ENCODE measurements at regions not wholly inside any gene's neighbourhood (a gene's known extent, or its start where the extent isn't known, plus 50 kb on each side); places are given as distances from the start of the nearest gene placed in this dataset.

DNA sequence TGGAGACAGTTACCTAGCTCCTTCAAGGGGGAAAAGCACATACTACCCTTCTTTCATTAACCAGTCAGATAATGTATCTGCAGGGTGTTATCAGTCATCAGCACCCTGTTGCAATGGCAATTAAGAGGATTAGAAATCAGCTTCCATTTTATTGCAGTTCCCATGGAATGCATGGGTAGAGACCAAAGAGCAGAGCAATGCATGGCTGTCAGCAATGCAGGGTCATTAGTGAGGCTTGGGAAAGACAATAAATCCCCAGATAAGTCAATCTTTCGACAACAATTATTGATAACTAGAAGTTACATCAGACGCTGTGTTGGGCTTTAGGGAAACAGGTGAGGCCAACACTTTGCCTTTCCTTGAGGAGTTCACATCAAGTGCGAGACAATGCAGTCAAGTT, 150.9 kb downstream of the MAFB start:
- DNase-seq, result no peak

DNA sequence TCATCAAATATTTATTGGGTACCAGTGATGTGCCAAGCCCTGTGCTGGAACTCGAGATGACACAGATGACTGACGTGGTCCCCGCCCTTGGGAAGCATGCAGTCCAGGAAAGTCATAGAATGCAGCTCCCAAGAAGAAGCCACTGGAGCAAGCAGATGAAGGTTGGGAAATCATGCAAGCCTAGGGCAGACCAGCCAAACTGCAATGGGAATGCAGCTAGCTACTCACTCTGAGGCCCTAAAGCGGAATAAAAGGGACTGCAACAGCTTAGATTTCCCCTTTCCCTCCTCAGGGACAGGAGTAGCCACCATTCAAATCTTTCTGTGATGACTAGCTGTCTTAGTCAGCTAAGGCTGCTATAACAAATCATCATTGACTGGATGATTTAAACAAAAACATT, 152.2 kb downstream of the MAFB start:
- no peak for DNase-seq

DNA sequence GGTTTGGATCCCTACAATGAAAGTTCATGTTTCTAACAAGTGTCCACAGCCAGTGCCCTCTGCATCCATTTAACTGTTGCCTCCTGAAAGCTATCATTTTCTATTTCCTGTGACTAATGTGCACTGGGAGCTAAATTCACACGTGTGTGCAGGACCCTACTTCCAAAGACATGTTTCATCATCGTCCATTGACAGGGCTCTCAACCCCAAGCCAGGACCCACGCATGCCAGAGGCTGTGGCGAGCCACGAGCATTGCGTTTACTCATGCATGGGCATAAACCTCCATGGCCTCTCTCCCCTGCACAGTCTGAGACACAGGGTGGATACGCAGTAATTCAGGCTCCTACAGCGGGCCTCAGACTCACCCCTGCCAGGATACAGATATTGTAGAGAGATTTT, 153.2 kb downstream of the MAFB start:
- no peak for DNase-seq

DNA sequence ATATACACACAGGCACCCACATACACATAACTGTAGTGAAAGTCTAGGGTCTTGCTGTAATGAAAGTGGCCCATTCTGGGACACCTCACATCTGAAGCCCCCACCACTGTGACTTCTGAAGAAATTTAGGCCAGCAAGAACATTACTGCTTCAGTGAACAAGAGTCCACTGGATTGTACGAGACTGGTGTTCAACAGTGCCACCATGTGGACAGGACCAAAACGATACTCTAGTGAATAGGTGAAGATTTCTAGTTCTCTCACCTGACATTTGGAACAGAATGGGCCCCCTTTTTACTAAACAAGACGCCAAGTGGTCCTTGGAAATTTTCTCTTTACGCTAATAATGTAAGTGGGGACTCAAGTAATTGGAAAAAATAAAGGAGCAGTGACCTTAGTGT, 156.9 kb downstream of the MAFB start:
- peak; percentile 42 for DNase-seq

DNA sequence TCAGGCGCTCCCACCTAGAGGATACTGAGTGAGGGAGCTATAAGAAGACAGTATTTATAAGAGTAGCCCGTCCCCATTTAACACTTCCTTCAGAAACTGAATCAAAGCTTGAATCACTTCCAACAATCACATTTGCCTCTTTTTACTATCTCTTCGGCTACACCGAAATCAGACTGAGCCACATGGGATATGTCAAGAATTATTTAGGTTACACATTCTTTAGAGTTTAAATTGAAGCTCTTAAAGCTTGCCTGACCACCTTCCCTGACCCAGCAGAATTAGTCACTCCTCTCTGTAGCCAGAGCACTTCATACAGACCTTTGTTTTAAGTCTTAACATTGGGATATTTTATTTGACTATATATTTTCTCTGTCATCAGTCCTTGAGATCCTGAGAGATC, 163.7 kb downstream of the MAFB start:
- no peak for DNase-seq

DNA sequence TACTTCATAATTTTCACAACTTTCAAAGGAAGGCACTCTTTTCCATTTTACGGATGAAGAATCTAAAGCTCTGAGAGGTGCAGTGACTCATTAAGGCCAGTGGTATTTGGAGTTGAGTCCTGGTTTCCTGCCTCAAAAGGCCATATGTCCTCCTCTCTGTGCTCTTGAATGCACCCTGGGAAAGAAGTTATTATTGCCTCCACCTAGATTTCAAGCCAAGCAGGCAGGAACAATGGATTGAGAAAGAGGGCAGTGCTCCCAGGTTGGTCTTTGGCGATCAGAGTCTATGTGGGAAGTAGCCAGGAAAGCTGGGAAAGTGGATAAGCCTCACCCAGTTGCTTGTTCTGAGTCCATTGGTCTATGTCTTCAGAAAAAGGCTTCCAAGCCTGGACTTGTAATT, 165.0 kb downstream of the MAFB start:
- DNase-seq, result no peak

DNA sequence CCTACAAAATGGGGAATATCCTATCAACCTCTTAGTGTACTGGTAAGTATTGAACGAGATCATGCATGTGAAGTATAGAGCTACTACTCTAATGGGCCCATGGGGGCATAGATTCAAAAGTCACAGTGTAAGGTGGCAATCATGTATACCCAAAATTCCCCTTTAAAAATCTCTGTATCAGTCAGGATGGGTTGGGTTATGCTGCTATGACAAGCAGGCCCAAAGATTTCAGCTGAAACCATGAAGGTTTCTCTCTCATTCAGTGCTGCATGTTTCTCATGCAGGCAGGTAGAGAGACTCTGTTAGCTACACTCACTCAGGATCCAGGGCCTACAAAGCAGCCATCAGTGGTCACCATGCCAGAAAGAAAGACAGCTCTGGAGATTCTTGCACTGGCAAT, 166.6 kb downstream of the MAFB start:
- no peak for DNase-seq

DNA sequence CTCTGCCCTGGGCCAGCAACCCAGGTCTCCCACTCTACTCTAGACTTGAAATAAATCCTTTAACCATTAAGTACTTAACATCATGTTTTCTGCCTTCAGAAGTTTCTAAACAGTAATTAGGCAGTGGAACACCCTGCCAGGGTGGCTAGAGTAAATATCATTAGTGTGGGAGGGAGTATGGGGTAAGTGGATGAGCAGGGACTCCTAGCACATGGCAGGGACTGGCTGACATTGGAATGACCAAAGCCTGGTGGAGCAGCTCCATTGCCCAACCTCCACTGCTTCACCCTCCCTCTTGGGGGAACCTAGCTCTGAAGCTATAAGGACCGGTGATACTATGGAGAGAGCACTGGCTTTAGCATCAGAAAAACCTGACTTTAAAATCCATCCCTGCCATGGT, 167.1 kb downstream of the MAFB start:
- DNase-seq, result peak; percentile 19

DNA sequence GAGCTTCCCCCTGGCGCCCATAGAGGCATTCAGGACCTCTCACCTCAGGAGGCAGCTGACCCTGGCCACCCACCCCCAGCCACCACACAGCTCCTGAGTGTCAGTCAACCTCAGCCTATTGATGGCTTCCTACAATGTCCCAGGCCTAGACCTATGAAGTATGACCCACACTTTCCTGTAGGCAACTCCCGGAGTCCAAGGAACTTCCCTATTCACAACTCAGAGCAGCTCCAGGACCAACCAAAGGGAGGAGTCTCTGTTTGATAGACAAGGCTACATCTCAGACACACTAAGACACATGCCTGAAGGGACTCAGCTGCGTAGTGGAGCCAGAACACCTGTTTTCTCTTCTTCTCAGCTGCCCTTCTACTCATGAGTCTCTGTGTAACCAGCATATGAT, 169.1 kb downstream of the MAFB start:
- peak; percentile 63 for DNase-seq

DNA sequence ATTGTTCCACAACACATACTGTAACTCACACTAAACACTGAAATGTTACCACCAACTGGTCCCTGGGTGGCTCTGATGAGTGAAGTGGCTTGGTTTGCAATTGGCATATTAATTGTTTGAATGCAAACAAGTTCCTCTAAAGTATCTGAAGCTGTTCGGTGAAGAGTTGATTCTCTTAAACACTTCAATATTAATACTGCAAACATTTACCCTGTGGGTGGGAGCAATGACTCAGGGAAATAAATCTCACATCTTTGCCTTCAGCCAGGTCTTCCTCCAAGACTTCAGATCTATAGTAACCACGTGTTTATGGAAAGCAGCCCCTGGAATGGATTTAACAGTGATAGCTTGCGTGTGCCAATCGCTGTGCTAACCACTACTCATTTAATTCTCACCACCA, 176.0 kb downstream of the MAFB start:
- no peak for DNase-seq

DNA sequence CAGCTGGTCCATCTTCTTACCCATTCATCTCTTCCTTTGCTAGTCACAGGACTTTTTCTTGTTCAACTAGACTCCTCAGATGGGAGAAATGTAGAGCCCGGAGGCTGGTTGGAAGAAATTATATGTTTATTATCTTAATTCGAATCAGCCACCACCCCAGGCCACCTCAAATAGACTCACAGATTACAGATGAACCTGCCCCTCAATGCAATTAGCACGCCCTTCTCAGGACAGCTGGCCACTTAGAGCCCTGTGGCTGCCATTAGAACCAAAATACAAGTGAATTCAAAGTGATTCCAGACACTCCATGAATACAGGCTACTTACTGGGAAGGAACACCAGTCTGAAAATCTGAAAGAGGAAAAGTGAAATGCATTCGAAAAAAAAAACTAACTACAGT, 176.4 kb downstream of the MAFB start:
- DNase-seq, result no peak

DNA sequence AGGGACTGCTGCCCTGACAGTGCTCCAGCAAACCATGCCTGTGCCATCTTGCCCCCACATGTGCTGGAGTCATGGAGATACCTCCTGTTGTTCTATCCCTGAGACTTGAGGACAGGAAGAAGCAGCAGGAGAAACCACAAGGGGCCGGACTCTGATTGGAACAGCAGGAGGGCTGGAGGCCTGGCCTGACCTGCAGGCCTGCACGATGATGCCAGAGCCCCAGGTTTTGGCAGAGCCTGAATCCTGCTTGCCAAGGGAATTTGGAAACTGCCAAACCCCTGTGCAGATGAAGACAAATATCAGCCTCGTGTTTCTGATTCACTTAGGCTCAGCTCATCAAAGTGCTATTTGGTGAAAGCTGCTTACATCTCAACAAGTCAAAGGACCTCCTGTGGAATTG, 177.6 kb downstream of the MAFB start:
- no peak for DNase-seq

DNA sequence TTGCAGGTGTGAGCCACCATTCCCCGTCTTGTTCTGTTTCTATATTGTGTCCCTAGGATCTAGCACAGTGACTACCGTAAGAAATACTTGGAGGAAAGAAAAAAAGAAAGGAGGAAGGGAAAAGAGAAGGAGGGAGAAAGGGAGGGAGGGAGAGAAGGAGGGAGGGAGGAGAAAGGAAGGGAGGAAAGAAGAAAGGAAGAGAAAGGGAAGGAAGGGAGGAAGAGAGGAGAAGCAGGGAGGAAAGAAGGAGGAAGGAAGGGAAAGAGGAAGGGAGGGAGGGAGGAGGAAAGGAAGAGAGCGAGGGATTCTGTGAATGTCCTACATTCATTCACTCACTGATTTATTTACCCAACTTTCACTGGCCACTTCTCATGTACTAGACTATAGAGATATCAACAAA, 178.4 kb downstream of the MAFB start:
- DNase-seq, result no peak

DNA sequence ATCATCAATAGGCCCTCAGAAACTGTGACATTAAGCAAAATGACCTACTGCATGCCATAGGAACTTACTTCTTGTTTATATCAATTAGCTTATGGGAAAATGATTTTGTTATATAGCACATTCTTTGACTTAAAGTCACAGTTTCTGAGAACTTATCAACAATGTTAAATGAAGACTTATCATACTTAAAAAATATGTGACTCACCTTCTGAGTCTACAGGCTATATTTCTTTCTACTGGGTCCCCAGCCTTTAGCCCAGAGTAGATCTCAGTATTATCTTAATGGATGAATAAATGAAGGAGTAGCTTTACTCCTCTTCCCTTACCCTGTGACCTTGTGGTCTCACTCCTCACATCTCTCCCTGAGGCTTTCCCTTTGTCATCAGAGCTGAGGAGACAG, 180.2 kb downstream of the MAFB start:
- DNase-seq, result no peak

DNA sequence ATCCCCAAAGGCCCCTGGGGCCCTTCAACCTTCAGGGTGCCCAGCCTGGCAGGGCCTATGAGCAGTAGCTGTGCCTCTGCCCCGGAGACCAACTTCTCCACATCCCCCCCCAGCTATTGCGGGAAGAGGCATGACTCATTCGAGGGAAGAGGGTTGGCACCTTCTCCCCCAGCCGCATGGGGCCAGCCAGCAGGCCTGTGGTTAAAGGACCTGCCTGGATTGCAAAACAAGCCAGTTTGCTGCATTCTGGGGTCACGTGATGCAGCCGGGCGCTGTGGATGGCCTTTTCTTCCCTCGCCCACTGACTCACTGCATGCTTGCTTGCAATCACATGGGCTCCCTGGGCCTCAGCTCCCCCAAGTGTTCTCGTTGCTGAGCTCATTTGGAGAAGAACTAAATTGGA, 182.5 kb downstream of the MAFB start:
- peak; percentile 100 for DNase-seq

DNA sequence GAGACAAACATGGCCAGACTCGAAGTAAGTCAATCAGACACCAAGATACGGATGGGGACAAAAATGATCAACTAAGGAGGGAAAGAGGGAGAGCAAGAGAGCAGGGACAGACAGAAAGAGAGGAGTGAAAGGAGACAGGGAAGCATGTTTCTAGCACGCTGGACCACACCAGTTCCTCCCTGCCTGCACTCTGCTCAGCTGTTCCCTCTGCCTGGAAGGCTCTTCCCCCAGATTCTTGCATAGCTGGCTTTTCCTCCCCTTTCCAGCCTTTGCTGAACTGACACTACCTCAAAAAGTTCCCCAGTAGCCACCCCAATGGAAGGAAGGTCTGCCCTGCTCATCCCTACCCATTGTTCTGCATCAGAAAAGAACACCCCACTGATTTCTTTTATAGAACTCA, 185.9 kb downstream of the MAFB start:
- DNase-seq, result no peak

DNA sequence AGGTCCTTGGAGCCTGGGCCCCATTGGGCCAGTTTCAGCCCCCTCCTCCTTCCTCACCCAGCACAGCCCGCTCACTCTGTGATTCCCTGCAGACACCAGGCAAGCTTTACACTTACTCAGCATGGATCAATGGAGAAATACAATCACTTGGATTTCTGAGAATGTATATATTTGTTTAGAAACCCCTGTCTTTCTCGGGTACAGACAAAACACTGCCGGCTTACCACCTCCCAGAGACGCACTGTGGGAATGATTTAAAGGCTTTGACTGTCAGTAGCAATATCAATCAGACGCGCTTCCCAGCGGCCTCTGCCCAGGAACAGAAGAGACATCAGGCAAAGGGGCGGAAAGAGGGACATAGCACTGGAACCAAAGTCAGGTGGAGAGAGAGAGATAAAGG, 186.5 kb downstream of the MAFB start:
- no peak for DNase-seq

DNA sequence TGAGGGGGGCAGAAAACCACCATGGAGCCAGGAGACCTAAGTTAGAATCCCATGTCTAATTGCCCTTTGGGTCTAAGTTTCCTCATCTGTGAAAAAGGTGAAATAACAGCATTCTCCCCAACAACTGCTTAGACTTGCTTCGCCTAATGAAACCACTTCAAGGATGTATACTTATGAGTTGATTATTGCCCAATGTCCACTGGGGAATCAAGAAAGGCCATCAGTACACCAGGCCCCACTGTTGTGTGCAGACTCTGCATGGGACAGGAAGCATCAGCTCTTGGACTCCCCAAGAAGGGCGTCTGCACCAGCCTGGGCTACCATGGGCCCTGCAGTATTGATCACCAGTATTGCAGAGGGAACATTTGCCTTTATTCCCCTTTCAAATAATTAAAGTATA, 189.6 kb downstream of the MAFB start:
- peak; percentile 65 for DNase-seq

DNA sequence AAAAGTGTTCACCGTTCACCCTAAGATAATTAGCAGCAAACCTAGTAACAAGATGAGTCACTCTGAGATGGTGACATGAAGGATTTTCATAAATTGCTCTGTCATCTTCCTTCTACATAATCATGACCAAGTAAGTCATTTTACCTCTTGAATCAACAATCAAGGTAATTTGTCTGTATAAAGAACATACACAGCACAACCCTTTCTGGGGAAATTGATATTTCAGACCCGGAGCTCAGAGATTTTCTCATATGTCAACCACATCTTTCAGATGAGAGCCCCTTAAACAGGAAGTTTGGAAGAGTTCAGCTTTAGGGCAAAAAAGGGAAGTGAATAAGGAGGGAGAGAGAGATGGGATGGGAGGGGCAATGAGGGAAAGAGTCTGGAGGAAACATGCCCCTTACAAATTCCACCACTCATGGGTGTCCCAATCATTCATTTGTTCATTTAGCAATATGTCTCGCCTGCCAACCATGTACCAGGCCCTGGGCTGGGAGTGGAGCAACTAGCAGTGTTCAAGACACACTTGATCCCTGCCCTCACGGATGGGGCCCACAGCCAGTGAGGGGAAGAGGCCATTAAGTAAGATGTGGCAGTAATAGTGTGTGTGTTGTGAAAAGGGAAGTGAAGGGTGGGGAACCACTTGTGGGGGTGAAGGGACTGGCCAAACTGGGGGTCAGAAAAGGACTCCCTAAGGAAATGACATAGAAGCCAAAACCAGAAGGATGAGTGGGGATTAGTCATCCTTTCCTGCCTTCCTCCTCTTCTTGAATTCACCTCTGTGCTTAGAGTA, 190.9 kb downstream of the MAFB start:
- peak; percentile 97 for DNase-seq

DNA sequence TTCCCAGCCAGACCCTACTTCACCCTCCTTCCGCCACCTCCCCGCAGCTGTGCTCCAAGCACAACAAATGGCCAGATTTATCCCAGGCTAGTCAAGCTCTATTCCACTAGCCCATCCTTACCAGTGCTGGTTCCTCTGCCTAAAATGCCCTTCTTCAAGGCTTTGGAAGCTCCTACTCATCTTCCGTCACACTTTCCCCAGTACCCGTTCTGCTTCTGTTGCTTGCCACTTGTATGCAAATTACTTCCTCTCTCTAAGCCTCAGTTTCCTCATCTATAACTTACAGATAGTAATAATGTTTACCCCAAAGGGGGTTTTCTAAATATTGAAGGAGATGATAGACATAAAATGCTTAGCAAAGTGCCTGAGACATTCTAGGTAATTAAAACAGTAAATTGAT, 193.1 kb downstream of the MAFB start:
- DNase-seq, result peak; percentile 70

DNA sequence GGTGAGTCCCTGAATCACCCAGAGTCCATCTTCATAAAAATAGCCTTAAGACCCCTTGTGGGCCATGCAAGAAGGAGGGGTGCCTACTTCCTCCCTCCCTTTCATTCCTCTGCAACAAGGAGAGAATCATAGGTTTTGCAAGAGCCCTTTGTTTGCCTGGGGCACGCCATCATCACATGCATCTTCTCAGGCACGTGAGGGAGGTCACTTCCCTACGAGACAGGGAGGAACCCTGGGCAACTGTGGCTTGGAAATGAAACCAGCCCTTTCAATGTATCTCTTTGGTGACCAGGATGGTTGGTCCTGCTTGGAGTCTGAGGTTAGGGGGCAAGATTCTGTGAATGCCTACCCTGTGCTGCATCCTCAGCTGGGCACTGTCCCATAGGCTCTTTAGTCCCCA, 194.8 kb downstream of the MAFB start:
- peak; percentile 88 for DNase-seq

DNA sequence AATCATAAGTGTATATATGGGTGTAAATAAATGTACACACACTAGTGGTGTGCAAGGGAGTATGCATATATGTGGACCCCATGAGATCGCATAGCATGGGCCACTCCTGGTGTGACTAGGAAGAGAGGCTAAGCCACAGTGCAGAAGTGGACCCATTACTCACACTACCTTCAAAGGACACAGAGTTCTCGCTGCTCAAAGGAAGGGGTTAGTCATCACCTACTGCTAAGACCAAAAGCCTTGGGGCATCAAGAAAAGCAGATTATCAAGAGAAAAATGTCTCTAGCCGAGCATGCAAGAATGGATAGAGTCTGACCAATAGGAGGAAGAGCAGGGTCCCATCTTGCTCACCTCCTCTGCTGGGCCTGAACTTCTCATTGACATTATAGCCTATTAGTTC, 195.5 kb downstream of the MAFB start:
- DNase-seq, result peak; percentile 50

DNA sequence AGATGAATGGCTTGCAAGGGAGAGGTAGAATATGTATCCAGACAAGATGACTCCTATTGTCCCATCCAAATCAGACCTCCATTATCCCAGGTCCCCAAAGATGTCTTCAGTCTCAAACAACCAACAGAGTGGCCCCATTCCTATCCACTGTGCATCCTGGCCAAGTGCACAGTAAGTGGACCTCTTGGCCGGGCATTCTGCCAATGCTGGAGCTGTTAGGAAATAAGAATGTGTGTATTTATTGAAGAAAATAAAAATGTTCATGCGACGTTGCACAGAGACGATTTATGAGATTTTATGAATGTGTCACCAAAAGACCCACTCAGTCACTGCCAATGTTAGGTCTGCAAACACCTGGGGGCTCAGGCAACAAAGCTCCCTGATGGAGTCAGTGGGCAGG, 196.0 kb downstream of the MAFB start:
- DNase-seq, result no peak

DNA sequence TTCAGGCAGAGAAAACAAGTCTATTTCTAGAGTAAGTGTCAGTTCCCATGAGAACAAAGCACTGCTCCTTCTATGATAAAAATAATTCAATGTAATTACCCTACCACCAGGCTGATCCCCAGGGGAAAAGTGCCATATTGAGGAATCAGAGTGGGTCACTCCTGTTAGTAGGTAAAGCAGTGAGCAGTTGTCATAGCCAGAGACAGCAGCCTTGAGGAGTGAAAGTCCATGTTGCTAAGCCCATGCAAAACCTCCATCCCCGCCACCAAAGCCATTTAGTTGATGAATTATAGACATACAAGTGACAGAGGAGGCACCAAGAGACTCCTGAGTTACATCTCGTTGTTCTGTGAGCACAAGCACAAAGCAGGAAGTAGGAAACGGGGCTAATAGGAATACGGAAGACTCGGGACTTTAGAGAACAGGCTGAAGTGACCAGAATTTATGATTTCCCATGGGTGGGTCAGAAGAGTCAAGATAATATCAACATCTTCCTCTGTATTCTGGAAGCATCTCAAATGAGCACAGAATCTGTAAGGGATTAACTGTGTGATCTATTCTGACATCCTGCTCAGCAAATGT, 197.9 kb downstream of the MAFB start:
- DNase-seq, result peak; percentile 36

DNA sequence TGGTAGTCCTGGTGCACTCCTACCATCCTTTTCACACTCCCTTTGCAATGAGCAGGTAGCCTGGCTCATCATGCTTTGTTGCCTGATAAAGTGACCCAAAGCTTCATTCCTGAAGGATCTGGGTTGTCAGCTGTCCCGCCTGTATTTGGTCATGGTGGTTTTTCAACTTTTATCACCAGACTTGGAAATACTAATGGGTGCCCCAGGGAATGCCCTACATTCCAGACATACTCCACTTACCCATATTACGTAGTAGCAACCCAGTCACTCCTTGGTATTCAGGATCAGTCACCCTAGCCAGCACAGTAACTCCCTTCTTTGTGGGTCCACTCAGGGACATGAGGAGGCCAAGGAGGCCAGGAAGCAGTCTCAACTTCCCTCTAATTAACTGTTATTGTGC, 199.2 kb downstream of the MAFB start:
- no peak for DNase-seq
